Glutamatergic neuron (in vitro differentiated cells): ENCODE measurements at regions not wholly inside any gene's neighbourhood (a gene's known extent, or its start where the extent isn't known, plus 50 kb on each side); places are given as distances from the start of the nearest gene placed in this dataset.
"Not testable (repeated sequence)": the region's sequence is repeated elsewhere in the genome, so short reads cannot be mapped to it uniquely, and the experiment has no call there.

Experiments
- DNase-seq: peaks from one replicate; pipeline ENCODE4 v3.0.0; 2022
- H3K27ac Mint-ChIP-seq: one replicate; pipeline ENCODE4 v1.8.0; 2020; ENCODE audit warnings: mild to moderate bottlenecking, mixed read lengths, inconsistent platforms; ENCODE audit not compliant: unreplicated experiment
- H3K27me3 Mint-ChIP-seq: one replicate; pipeline ENCODE4 v1.8.0; 2020; ENCODE audit warnings: mild to moderate bottlenecking, moderate library complexity, mixed read lengths, inconsistent platforms; ENCODE audit not compliant: unreplicated experiment
- H3K36me3 Mint-ChIP-seq: one replicate; pipeline ENCODE4 v1.8.0; 2020; ENCODE audit warnings: mild to moderate bottlenecking, mixed read lengths, inconsistent platforms; ENCODE audit not compliant: unreplicated experiment
- H3K4me1 Mint-ChIP-seq: one replicate; pipeline ENCODE4 v1.8.0; 2020; ENCODE audit warnings: mild to moderate bottlenecking, low read depth, mixed read lengths, inconsistent platforms; ENCODE audit not compliant: unreplicated experiment
- H3K4me3 Mint-ChIP-seq: one replicate; pipeline ENCODE4 v1.8.0; 2020; ENCODE audit warnings: mild to moderate bottlenecking, mixed read lengths, inconsistent platforms; ENCODE audit not compliant: unreplicated experiment
- H3K9me3 Mint-ChIP-seq: one replicate; pipeline ENCODE4 v1.8.0; 2020; ENCODE audit warnings: mild to moderate bottlenecking, moderate library complexity, mixed read lengths, inconsistent platforms; ENCODE audit not compliant: unreplicated experiment
- CTCF ChIP-seq: fragments of 200-600 bp; sonication (generic); IDR thresholded peaks from one replicate; pipeline ENCODE4 v1.5.0; 2021; ENCODE audit not compliant: partially characterized antibody, unreplicated experiment

- DNase-seq: no peak
- Mint-ChIP-seq H3K27ac (no peak overlapping the region), H3K9me3 (no peaks in the 10 kb centered on the region), H3K27me3 (no peaks in the 10 kb centered on the region), H3K36me3 (peaks cover 6% of the 10 kb centered on the region), H3K4me3 (no peak overlapping the region), H3K4me1 (peaks cover 11% of the 10 kb centered on the region)
- TF ChIP-seq CTCF: no peak
Observed at GRCh38 chr2:185246717-185247116, 491.9 kb upstream of the FSIP2 start.

GRCh38 chr2:185255566-185255965, 483.0 kb upstream of the FSIP2 start:
- Mint-ChIP-seq H3K27me3 (no peaks in the 10 kb centered on the region), H3K9me3 (no peaks in the 10 kb centered on the region), H3K4me1 (peaks cover 21% of the 10 kb centered on the region), H3K36me3 (no peaks in the 10 kb centered on the region), H3K4me3 (no peak overlapping the region), H3K27ac (peak overlapping the region; percentile 75)
- TF ChIP-seq CTCF: no peak
- no peak for DNase-seq

- DNase-seq: no peak
- Mint-ChIP-seq H3K4me3 (no peak overlapping the region), H3K4me1 (peaks cover 10% of the 10 kb centered on the region), H3K36me3 (peaks cover 7% of the 10 kb centered on the region), H3K27me3 (no peaks in the 10 kb centered on the region), H3K9me3 (peaks cover 3% of the 10 kb centered on the region), H3K27ac (no peak overlapping the region)
- no peak for TF ChIP-seq CTCF
Observed at GRCh38 chr2:185265747-185266146, 472.9 kb upstream of the FSIP2 start.

- Mint-ChIP-seq H3K36me3 (peaks cover 7% of the 10 kb centered on the region), H3K27me3 (no peaks in the 10 kb centered on the region), H3K27ac (no peak overlapping the region), H3K4me1 (peaks cover 11% of the 10 kb centered on the region), H3K9me3 (peaks cover 5% of the 10 kb centered on the region), H3K4me3 (no peak overlapping the region)
- DNase-seq: no peak
- TF ChIP-seq CTCF: no peak
Observed at GRCh38 chr2:185268651-185269050, 470.0 kb upstream of the FSIP2 start.

GRCh38 chr2:185274718-185275484, 463.7 kb upstream of the FSIP2 start:
- no peak for TF ChIP-seq CTCF
- Mint-ChIP-seq H3K27me3 (peaks cover 5% of the 10 kb centered on the region), H3K27ac (peak overlapping the region; percentile 80), H3K4me1 (peaks cover 27% of the 10 kb centered on the region), H3K36me3 (no peaks in the 10 kb centered on the region), H3K9me3 (peaks cover 9% of the 10 kb centered on the region), H3K4me3 (peak overlapping the region; percentile 3)
- DNase-seq: no peak

GRCh38 chr2:185275979-185276378, 462.6 kb upstream of the FSIP2 start:
- not testable (repeated sequence) for DNase-seq, H3K4me3 Mint-ChIP-seq, H3K36me3 Mint-ChIP-seq, H3K27me3 Mint-ChIP-seq, H3K9me3 Mint-ChIP-seq
- peaks cover 27% of the 10 kb centered on the region for H3K4me1 Mint-ChIP-seq
- peak overlapping the region; percentile 93 for H3K27ac Mint-ChIP-seq
